NK-92 treated with Interleukin-12 subunit alpha and Interleukin-12 subunit beta, amount 100 ng/mL, for 24 hours (cell line): ENCODE measurements at regions not wholly inside any gene's neighbourhood (a gene's known extent, or its start where the extent isn't known, plus 50 kb on each side); places are given as distances from the start of the nearest gene placed in this dataset.
"Not testable (repeated sequence)": the region's sequence is repeated elsewhere in the genome, so short reads cannot be mapped to it uniquely, and the experiment has no call there.

Experiments used
- DNase-seq: peaks from one replicate; lab custom pipeline; 2025; lab: John Stamatoyannopoulos, UW

DNA sequence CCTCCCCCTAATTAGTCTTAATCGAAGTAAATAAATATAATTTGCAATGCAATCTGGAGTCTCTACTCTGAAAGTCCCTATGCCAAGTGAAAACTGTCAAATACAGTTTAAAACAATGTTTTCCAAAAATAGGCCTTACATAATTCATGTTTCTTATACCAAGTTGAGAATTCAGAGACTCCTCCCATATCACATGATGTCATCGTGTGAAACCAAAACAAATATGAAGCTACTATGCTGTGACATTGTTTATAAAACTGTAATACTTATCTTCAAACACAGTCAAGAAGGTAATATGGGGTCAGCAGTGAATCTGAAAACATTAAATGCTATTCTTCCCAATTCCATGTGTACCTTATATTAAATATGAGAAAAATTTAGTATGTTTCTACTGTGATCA lies 940.2 kb upstream of the FANCL start:
- DNase-seq, result no peak

DNA sequence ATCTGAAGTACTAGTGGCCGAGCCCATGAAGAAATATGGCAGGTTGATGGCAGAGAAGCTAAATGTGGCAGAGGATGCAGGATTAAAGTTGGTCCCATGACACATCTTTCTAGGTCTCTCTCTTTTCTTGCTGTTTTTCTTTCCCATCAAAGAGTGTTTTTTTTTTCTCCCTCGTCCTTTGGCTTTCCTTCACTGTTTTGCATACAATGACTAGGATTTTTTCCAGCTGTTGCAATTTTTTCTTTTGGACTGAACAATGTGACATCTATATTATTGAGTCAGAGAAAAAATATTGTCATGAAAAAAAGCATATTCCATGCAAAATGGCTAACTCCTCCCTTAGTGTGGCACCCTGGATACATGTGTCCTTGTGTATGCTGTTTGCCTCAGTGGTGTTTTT lies 939.5 kb upstream of the FANCL start:
- DNase-seq, result no peak

DNA sequence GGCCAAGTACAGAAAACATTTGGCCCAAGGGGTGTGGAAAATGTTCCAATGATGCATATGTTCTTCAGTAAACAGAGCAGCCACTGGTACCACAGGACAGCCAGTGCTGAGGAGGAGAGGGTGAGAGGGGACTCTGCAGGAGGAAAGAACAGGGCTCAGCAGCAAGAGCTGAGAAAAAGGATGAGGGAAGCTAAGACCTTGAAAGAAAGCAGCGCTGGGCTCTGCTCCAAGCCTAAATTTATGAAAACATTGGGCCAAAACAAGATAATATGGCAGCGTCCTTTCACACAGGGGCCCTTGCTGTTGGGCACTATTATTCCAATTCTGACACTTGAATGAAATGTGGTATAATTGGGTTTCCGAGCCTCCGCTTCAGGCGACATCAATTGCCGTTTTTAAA lies 939.0 kb upstream of the FANCL start:
- DNase-seq, result no peak

DNA sequence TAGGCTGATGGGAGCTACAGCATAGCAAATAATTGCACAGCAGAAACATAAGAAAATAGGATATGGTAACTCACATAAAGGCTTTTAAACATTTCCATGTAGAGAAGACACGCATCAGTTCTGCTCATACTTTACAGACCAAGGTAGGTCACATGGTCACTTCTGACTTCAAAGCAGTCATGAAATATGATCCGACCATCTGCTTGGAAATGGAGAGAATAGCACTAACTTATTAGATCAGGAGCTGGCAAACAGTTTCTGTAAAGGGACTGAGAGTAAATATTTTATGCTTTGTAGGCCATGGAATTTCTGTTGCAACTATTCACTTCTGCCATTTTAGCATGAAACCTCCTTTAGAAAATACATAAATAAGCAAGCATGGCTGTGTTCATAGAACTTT lies 936.6 kb upstream of the FANCL start:
- DNase-seq, result no peak

DNA sequence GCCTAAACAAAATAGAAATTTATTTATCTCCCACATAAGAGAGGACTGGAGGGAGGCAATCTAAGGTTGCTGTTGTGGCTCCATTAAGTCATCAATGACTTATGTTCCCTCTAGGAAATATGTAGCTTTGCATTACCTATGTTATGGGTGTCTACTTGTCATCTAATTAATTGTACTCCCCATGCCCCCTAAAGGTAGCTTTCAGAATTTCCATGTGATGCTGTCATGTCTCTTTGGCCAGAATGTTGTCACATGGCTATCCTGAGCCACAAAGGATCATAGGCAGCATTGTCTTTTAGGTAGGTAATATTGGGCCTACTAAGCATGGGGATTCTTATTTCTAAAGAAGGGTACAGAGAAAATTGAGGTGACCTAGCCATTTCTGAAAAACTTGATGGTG lies 935.6 kb upstream of the FANCL start:
- DNase-seq, result no peak

DNA sequence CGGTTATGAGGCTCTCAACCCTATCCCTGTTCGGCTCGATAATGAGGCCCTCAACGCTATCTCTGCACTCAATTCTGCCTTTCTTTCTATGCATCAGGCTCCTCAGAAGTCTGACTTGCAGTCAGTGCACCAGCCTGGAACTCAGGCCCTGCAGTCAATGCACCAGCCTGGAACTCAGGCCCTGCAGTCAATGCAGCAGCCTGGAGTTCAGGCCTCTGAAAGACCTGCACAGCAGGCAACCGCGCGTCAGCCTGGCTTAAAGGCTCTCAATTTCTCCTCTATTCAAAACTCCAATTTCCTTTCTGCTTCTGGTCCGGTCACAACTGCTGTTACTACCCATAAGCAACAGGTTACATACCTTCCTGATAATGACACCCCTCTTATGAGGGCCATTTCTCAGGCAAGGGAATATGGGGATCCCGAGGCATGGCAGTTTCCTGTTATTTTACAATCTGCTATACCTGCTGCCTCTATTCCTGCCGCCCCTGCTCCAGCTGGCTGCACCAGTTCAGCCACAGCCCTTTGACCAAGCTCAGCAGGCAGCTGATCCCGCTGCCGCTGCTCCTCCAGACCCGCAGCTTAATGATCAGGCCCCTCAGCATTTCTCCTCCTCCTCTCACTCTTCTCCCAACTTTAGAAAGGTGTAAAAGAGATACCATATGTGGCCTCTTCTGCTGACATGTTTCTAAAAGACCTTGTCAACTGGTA lies 933.6 kb upstream of the FANCL start:
- DNase-seq, result no peak

DNA sequence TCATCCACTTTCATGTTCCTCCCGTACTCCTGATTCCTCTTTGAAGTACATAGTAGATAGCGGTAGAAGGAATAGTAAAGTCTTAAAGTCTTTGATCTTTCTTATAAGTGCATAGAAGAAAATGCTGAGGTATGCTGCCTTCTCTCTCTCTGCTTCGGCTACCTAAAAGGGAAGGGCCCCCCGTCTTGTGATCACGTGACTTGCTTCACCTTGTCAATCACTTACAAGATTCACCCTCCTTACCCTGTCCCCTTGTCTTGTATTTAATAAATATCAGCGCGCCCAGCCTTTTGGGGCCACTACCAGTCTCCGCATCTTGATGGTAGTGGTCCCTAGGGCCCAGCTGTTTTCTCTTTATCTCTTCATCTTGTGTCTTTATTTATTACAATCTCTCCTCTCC lies 932.2 kb upstream of the FANCL start:
- no peak for DNase-seq

DNA sequence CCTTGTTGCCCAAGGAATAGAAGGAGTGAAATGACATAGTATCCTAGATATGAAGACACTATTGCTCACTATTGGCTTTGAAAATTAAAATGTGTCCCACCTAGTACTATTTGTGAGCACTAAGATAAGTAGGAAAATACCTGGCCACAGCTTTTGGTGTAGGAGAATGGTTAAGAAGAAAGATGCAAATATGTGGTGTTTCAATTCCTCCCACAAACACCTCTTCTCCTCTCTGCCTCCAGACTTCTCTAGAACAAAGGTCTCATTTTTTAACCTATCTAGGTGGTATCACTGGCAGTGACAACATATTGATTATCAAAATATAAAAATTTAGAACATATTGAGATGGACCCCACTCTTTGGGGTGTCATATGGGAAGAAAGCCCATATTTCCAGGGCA lies 929.9 kb upstream of the FANCL start:
- no peak for DNase-seq

DNA sequence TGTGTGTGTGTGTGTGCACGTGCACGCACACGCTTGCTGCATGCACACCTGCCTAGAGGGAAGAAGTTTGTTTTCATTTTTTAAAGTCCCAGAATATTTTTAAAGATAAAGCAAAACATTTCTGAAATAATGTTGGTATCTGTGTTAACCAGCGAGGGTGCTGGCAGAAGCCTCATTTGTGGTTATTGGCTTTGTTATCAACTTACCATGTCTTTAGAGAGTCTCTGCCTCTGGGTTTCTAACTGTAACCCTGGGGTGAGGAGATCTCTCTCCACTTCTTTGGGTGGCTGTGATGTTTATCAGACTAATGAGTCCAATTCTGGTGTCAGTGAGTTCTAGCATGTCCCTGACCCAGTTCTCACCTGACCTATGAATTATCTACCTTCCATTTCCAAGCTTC lies 927.6 kb upstream of the FANCL start:
- DNase-seq, result no peak

DNA sequence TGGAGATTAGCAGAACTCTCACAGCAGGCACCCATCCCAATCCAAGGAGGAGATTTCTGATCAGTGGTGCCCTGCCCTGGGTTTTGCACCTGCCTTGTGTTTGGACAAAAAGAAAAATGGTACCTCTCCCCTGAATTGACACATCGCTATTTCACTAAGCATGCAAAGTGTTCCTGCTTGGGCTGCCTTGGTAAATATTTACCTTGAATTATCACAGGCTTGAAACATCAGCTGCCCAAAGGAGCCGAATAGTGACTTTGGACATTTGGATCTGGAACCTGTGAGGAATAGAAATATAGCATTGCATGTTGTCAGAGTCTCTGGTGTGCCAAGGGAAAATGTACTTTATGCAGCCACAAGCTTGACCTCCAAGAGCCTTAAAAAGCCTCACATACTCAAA lies 926.4 kb upstream of the FANCL start:
- DNase-seq, result no peak

DNA sequence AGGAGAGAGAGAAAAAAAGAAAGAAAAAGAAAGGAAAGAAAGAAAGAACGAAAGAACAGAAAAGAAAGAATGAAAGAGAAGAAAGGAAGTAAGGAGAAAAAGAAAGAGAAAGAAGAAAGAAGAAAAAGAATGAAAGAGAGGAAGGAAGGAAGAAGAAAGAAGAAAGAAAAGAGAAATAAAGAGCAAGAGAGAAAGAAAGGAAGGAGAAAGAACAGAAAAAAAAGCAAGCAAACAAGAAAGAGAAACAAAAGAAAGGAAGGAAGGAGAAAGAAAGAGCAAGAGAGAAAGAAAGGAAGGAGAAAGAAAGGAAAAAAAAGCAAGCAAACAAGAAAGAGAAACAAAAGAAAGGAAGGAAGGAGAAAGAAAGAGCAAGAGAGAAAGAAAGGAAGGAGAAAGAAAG lies 916.8 kb upstream of the FANCL start:
- not testable (repeated sequence) for DNase-seq

DNA sequence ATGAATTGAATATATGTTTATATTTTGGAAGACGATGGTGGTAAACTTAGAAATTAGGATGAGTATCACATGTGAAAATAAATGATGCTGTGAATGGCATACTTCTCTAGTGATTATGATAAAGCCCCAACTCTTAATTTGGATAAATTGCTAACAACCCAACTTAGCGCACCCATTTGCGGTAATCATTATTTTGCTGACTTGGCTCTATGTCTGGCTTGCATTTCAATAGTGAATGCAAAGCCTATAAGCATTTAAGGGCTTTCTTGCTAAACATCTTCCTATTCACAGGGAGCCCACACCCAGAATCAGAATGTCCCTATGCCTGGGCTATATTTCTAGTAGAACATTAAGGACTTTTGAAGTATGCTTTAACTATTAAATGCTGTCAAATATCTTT lies 910.7 kb upstream of the FANCL start:
- DNase-seq, result no peak

DNA sequence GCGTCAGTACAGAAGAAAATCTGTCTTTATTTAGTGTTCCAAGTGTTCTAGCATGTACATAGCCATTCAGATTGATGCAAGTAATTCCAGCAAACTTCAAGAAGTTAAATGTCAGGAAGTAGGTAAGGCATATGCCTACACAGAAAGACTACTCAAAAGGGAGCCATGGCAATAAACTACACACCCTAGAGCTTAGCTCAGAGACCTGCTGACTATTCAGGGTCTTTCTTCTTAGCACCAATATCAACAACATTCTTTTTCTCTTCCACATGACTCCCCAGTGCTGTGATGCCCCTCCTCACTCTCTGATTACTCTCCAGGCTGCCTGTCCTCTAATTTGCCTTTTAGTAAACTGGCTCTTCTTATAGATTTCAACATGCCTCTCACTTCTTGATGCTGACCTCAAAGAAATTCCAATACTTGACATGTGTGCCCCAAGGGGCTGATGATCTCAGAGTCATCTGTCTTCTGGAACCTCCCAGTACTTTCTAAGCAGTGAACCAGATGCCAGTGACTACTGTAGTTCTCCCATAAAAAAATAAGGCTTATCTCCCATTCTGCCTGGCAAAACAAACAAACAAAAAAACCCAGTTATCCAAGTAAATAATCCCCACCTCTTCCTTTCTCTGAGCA lies 909.2 kb upstream of the FANCL start:
- DNase-seq, result no peak

DNA sequence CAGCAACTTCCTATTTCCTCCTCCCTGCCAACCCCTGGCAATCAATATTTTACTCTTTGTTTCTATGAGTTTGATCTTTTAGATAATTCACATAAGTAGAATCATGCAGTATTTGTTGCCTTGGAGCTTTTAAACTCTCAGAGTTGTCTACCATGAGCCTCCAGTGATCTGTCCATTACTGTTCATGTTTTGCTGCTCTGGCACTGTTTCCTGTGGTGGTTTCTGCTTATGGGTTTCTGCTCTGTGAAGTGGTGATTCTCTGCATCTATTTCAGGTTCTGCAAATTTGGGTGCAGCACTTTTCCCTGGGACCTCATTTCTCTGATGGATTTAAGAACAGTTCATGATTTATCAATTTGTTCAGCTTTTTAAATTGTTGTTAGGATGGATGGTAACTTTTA lies 908.1 kb upstream of the FANCL start:
- no peak for DNase-seq

DNA sequence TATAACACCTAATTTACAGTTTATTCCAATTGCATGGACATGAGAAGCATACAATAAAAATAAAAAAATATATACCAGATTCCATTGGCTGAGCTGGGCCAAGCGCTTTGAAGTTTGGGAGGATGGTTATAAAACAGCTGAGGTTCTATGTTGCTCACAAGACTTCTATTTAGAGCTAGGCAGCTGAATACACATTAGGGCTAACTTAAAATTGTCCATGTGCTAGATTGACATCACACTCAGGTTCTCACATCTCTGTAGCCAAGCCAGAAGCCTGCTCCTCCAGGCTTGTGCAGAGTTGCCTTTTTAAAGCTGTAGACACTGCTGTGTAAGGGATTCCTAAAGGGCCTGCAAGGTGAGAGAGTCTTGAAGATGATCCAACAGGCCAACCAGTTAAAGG lies 871.1 kb upstream of the FANCL start:
- DNase-seq, result no peak

DNA sequence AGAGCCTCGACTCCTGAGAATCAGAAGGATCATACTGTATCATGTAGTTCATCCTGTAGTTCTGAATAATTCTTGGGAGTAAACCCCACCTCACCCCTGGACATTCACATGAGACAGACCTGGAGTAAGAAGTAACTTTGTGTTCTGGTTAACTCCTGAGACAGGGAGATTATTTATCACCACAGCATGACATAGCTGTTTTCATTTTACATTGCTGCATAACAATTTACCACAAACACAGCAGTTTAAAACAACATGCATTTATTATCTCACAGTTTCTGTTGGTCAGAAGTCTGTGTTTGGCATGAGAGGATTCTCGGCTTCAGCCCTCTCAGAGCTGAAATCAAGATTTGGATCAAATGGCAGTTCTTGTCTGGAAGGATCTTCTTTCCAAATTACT lies 855.8 kb upstream of the FANCL start:
- no peak for DNase-seq

DNA sequence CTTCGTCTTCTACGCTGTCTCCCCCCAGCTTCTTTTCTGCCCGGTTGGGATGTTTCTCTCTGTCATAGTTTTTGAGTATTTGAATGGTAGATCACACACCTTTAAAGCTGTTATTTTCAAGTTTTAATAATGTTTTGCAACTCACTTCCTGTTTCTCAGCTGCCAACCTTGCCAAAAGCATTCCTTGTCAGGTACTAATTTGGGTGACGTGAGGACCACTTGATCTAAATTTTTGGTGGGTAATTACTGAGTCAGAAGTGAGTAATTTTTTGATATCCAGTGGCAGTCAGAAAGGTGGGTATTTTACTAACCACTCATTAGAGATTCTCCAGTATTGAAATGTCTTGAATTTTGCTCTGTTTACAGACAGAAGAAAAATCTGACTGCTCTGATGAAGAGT lies 852.4 kb upstream of the FANCL start:
- DNase-seq, result no peak

DNA sequence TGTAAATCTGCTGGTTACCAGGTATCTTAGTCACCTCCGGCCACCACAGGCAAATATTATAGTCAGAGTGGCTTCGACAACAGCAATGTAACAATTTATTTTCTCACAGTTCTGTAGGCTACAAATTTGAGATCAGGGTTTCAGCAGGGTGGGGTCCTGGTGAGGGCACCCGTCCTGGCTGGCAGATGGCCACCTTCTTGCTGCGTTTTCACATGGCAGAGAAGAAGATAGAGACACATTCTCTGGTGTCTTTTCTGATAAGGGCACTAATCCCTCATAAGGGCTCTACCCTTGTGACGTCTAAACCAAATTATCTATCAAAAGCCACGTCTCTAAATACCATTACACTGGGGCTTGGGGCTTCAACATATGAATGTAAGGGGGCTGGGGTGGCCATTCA lies 843.2 kb upstream of the FANCL start:
- DNase-seq, result no peak

DNA sequence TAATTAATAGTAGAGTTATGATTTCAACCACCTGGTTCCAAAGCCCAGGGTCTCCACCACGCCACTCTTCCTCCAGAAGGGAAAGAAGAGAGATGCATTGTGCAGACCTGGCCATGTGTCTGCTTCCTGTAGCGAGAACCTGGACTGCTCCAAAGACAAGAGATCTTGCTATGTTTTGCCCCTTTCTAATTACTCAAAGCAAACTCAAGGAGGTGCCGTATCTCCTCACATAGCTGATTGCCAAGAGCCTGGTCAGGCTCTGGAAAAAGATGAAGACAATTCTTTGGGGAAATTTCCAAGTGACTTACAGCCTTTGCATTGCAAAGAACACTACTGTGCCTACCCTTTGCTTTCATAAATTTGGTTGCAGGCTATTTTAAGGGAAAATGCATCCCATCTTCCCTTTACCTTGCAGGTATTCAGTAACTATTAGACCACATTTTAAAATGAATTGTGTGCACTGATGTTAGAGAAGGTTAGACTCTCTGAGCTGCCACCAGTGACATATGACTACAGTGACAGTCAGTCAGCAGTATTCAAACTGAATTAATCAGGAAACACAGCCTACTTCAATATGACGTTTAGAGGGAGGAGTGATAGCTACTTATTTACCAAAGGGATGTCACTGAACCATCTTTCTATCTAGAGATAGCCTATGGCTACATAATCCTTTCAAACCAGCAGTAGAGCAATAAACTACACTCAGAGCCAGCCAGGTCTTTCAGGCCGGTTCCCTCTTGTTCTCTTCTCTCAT lies 842.1 kb upstream of the FANCL start:
- DNase-seq, result no peak

DNA sequence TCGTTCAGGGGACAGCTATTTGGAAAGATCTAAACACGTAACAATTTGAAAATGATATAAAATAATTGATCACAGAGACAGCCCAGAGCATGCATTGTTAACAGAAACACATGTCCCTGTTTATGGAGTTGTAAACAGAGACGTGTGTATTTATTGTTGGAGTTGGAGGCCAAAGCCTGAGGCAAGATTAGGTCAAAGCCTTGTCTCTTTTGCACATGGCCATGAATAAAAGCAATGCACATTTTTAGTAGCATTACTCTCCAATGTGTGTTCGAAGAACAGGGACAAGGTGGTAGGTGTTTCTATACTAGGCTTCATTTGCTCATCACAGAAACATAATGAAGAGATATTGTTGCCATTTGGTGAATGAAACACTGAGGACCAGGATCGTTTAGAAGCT lies 841.5 kb upstream of the FANCL start:
- no peak for DNase-seq

DNA sequence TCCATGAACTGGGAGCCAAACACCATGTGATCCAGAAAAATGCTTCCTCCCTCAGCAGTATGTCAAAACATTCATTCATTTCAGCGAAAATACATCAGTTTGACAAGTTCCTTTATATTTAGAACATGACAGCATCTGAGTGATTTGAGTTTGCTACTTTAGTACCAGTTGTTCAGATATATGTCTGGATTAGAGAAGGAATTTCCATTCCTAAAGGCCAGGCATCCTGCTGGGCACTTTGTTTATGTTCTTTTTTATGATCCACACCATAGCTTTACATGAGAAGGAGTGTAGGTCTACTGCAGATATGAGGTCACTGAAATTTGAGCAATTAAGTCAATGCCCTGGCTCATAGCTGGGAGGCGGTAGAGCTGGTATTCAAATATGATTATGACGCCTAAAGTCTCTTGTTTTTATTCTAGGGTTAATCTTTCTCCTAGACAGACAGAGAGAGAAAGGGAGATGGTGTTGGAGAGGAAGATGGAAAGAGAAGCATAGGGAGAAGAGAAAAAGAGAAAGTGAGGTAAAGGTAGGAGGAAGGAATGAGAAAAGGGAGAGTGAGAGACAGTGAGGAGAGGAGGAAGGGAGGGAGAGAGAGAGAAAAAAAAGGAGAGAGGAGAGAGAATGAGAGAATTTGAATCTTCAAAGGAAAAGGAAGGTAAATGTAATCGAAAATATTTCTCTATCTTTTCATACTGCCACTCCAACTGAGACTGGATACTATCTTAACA lies 839.5 kb upstream of the FANCL start:
- DNase-seq, result no peak

DNA sequence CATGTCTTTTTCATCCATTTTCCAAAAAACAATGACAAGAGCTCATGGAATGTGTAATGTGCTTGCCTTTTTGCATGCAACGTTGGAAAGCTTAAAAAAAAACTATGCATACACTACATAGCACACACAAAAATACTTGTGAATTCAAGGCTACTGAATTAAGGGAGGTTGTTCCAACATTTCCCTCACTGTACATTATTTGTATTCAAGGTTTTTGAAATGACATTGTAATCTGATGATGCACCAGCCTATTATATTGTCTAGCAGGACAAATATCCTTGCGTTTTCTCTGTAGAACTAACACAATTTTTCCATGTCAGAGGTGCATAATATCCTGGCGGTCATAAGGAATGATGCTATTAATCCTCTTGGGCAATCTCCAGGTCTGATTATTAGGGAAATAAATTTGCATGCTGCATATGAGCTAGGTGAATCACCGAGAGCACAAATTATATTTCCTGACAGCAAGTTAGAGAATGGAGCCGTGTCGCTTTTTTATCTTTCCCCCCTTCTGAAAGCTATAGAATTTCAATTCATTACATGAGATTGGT lies 836.9 kb upstream of the FANCL start:
- no peak for DNase-seq
